GM12878 (cell line): ENCODE measurements at regions not wholly inside any gene's neighbourhood (a gene's known extent, or its start where the extent isn't known, plus 50 kb on each side); places are given as distances from the start of the nearest gene placed in this dataset.

Source experiments
- ETV6 ChIP-seq, 2 experiments: fragments of 450-650 bp in 1 of 2; IDR thresholded peaks in 1 of 2; conservative IDR thresholded peaks in 1 of 2; 2 replicates each; pipeline ENCODE4 v1.6.1; 2014; ENCODE audit warnings: antibody characterized with exemption in 1 of 2, borderline replicate concordance in 1 of 2, low read depth in 1 of 2, mild to moderate bottlenecking in 1 of 2, moderate library complexity in 1 of 2
- IRF4 ChIP-seq: IDR thresholded peaks from 2 replicates; pipeline ENCODE4 v1.6.1; 2011; ENCODE audit warnings: low read depth, low read length
- MYC ChIP-seq: IDR thresholded peaks from 2 replicates; pipeline ENCODE4 v1.6.1; 2011; ENCODE audit warnings: mild to moderate bottlenecking, low read length, moderate library complexity, inconsistent platforms; ENCODE audit not compliant: insufficient read depth, insufficient replicate concordance, insufficient read length, severe bottlenecking
- SPI1 ChIP-seq: IDR thresholded peaks from 2 replicates; pipeline ENCODE4 v1.6.1; 2011; ENCODE audit warnings: low read depth, mild to moderate bottlenecking, low read length, moderate library complexity, borderline replicate concordance; ENCODE audit not compliant: insufficient read depth
- SREBF1 ChIP-seq: IDR thresholded peaks from 2 replicates; pipeline ENCODE4 v1.6.1; 2012; ENCODE audit warnings: mild to moderate bottlenecking, low read length
- TCF3 ChIP-seq: IDR thresholded peaks from 2 replicates; pipeline ENCODE4 v1.6.1; 2012; ENCODE audit warnings: low read depth, mild to moderate bottlenecking, low read length, borderline replicate concordance; ENCODE audit not compliant: insufficient read depth
- TF ChIP-seq, protein P1 (sequence below), 3 experiments: IDR thresholded peaks in 2 of 3; conservative IDR thresholded peaks in 1 of 3; 2 replicates each; pipeline ENCODE4 v1.5.1; 2011; ENCODE audit warnings: low read depth in 3 of 3, low read length in 3 of 3, mild to moderate bottlenecking in 3 of 3, control low read depth in 2 of 3, moderate library complexity in 2 of 3, inconsistent platforms in 1 of 3, mixed read lengths in 1 of 3; ENCODE audit not compliant: control insufficient read depth in 2 of 3, insufficient read depth in 1 of 3; ENCODE audit errors: extremely low read depth in 1 of 3
- TF ChIP-seq, protein P2 (sequence below): IDR thresholded peaks from 2 replicates; pipeline ENCODE4 v1.6.1; 2012; ENCODE audit warnings: mild to moderate bottlenecking, low read depth, low read length
- TF ChIP-seq, protein P3 (sequence below): IDR thresholded peaks from 2 replicates; pipeline ENCODE4 v1.6.1; 2012; ENCODE audit warnings: low read depth, low read length, improper control_type of control experiment

DNA sequence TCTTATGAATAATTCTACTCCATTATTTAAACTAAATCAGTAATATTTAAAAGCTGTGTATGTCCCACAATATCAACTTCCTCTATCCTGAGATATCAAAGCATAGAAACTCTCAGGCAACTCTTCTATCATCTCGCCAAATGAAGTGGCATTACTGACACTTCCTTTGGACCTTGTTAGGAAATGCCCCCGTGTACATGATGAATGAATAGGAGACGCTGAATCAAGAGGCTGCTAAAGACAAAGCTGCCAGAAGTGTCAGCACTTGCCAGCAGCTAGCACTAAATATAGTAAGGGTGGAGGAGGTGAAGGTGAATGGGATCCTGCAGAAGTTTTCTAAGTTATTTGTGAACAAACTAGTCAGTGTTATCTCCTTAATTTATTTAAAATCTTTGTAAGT, 99.5 kb upstream of the BLTP1 start:
- no peak for TF ChIP-seq ETV6 (conservative IDR thresholded peaks at IDR 0.05 in 1 of 2, IDR thresholded peaks at IDR 0.05 in 1 of 2; ENCODE audit: borderline replicate concordance in 1 of 2, low read depth in 1 of 2)
- no peak for TF ChIP-seq MYC
- TF ChIP-seq, protein P1, sequence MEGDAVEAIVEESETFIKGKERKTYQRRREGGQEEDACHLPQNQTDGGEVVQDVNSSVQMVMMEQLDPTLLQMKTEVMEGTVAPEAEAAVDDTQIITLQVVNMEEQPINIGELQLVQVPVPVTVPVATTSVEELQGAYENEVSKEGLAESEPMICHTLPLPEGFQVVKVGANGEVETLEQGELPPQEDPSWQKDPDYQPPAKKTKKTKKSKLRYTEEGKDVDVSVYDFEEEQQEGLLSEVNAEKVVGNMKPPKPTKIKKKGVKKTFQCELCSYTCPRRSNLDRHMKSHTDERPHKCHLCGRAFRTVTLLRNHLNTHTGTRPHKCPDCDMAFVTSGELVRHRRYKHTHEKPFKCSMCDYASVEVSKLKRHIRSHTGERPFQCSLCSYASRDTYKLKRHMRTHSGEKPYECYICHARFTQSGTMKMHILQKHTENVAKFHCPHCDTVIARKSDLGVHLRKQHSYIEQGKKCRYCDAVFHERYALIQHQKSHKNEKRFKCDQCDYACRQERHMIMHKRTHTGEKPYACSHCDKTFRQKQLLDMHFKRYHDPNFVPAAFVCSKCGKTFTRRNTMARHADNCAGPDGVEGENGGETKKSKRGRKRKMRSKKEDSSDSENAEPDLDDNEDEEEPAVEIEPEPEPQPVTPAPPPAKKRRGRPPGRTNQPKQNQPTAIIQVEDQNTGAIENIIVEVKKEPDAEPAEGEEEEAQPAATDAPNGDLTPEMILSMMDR (IDR thresholded peaks at IDR 0.05 in 2 of 3, conservative IDR thresholded peaks at IDR 0.05 in 1 of 3; ENCODE audit: control insufficient read depth in 2 of 3, extremely low read depth in 1 of 3, insufficient read depth in 1 of 3, low read depth in 3 of 3, low read length in 3 of 3) = no peak
- TF ChIP-seq, protein P2, sequence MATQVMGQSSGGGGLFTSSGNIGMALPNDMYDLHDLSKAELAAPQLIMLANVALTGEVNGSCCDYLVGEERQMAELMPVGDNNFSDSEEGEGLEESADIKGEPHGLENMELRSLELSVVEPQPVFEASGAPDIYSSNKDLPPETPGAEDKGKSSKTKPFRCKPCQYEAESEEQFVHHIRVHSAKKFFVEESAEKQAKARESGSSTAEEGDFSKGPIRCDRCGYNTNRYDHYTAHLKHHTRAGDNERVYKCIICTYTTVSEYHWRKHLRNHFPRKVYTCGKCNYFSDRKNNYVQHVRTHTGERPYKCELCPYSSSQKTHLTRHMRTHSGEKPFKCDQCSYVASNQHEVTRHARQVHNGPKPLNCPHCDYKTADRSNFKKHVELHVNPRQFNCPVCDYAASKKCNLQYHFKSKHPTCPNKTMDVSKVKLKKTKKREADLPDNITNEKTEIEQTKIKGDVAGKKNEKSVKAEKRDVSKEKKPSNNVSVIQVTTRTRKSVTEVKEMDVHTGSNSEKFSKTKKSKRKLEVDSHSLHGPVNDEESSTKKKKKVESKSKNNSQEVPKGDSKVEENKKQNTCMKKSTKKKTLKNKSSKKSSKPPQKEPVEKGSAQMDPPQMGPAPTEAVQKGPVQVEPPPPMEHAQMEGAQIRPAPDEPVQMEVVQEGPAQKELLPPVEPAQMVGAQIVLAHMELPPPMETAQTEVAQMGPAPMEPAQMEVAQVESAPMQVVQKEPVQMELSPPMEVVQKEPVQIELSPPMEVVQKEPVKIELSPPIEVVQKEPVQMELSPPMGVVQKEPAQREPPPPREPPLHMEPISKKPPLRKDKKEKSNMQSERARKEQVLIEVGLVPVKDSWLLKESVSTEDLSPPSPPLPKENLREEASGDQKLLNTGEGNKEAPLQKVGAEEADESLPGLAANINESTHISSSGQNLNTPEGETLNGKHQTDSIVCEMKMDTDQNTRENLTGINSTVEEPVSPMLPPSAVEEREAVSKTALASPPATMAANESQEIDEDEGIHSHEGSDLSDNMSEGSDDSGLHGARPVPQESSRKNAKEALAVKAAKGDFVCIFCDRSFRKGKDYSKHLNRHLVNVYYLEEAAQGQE = no peak
- no peak for TF ChIP-seq TCF3
- TF ChIP-seq SPI1 = no peak
- TF ChIP-seq, protein P3, sequence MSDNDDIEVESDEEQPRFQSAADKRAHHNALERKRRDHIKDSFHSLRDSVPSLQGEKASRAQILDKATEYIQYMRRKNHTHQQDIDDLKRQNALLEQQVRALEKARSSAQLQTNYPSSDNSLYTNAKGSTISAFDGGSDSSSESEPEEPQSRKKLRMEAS = no peak
- TF ChIP-seq SREBF1 = no peak
- TF ChIP-seq IRF4 = no peak
